K562 (cell line): ENCODE measurements at regions not wholly inside any gene's neighbourhood (a gene's known extent, or its start where the extent isn't known, plus 50 kb on each side); places are given as distances from the start of the nearest gene placed in this dataset.

Experiments used
- CHD1 ChIP-seq: fragments of 200-600 bp; sonication (generic); IDR thresholded peaks from one replicate; pipeline ENCODE4 v1.6.1; 2012; ENCODE audit warnings: mild to moderate bottlenecking, moderate library complexity, low read length, inconsistent platforms
- FOXP1 ChIP-seq: sonication (generic); formaldehyde crosslinking; IDR thresholded peaks from 2 replicates; pipeline ENCODE4 v1.8.0; 2022; ENCODE audit warnings: mild to moderate bottlenecking, missing genetic modification reagents
- HCFC1 ChIP-seq: IDR thresholded peaks from 2 replicates; pipeline ENCODE4 v1.6.1; 2012; ENCODE audit warnings: low read depth, low read length, improper control_type of control experiment
- HDAC6 ChIP-seq: IDR thresholded peaks from 2 replicates; pipeline ENCODE4 v1.6.1; 2012; ENCODE audit warnings: low read depth, mild to moderate bottlenecking, control low read depth, inconsistent platforms, low read length, moderate library complexity
- MAFF ChIP-seq: IDR thresholded peaks from 2 replicates; pipeline ENCODE4 v1.6.1; 2012; ENCODE audit warnings: low read length, improper control_type of control experiment
- ZNF274 ChIP-seq: IDR thresholded peaks from 2 replicates; pipeline ENCODE4 v1.6.1; 2011; ENCODE audit warnings: low read depth, mild to moderate bottlenecking, low read length, moderate library complexity, borderline replicate concordance
- TF ChIP-seq, protein P1 (sequence below), 3 experiments: IDR thresholded peaks in 2 of 3; conservative IDR thresholded peaks in 1 of 3; 2 replicates each; pipeline ENCODE4 v1.5.1; 2011 to 2012; ENCODE audit warnings: low read length in 3 of 3, mild to moderate bottlenecking in 3 of 3, control low read depth in 2 of 3, improper control_type of control experiment in 1 of 3, inconsistent platforms in 1 of 3, low read depth in 1 of 3, mixed read lengths in 1 of 3, moderate library complexity in 1 of 3; ENCODE audit not compliant: insufficient read depth in 2 of 3
- TF ChIP-seq, protein P2 (sequence below): fragments of 150-350 bp; IDR thresholded peaks from 2 replicates; pipeline ENCODE4 v1.6.1; 2014; ENCODE audit warnings: low read depth, mild to moderate bottlenecking, low read length, borderline replicate concordance

DNA sequence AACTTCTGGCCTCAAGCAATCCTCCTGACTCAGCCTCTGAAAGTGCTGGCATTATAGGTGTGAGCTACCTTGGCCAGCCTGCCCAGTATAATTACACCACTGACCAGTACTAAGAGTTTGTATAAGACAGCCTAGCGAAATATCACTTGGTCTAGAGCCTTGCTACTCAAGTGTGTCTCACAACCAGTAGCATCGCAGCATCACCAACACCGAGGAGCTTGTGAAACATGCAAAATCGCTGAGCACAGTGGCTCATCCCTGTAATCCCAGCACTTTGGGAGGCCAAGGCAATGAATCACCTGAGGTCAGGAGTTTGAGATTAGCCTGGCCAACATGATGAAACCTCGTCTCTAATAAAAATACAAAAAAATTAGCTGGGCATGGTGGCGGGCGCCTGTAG is 102.0 kb upstream of the GATB start:
- TF ChIP-seq HCFC1 (no peak), ZNF274 (no peak), MAFF (no peak), CHD1 (no peak), FOXP1 (CRISPR knock-in tag) (no peak), HDAC6 (no peak)
- TF ChIP-seq, protein P1, sequence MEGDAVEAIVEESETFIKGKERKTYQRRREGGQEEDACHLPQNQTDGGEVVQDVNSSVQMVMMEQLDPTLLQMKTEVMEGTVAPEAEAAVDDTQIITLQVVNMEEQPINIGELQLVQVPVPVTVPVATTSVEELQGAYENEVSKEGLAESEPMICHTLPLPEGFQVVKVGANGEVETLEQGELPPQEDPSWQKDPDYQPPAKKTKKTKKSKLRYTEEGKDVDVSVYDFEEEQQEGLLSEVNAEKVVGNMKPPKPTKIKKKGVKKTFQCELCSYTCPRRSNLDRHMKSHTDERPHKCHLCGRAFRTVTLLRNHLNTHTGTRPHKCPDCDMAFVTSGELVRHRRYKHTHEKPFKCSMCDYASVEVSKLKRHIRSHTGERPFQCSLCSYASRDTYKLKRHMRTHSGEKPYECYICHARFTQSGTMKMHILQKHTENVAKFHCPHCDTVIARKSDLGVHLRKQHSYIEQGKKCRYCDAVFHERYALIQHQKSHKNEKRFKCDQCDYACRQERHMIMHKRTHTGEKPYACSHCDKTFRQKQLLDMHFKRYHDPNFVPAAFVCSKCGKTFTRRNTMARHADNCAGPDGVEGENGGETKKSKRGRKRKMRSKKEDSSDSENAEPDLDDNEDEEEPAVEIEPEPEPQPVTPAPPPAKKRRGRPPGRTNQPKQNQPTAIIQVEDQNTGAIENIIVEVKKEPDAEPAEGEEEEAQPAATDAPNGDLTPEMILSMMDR (IDR thresholded peaks at IDR 0.05 in 2 of 3, conservative IDR thresholded peaks at IDR 0.05 in 1 of 3; ENCODE audit: insufficient read depth in 2 of 3, low read depth in 1 of 3, low read length in 3 of 3), result no peak
- TF ChIP-seq, protein P2, sequence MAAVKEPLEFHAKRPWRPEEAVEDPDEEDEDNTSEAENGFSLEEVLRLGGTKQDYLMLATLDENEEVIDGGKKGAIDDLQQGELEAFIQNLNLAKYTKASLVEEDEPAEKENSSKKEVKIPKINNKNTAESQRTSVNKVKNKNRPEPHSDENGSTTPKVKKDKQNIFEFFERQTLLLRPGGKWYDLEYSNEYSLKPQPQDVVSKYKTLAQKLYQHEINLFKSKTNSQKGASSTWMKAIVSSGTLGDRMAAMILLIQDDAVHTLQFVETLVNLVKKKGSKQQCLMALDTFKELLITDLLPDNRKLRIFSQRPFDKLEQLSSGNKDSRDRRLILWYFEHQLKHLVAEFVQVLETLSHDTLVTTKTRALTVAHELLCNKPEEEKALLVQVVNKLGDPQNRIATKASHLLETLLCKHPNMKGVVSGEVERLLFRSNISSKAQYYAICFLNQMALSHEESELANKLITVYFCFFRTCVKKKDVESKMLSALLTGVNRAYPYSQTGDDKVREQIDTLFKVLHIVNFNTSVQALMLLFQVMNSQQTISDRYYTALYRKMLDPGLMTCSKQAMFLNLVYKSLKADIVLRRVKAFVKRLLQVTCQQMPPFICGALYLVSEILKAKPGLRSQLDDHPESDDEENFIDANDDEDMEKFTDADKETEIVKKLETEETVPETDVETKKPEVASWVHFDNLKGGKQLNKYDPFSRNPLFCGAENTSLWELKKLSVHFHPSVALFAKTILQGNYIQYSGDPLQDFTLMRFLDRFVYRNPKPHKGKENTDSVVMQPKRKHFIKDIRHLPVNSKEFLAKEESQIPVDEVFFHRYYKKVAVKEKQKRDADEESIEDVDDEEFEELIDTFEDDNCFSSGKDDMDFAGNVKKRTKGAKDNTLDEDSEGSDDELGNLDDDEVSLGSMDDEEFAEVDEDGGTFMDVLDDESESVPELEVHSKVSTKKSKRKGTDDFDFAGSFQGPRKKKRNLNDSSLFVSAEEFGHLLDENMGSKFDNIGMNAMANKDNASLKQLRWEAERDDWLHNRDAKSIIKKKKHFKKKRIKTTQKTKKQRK, result no peak
